Transverse colon (tissue), 4 donors: ENCODE measurements at regions not wholly inside any gene's neighbourhood (a gene's known extent, or its start where the extent isn't known, plus 50 kb on each side); places are given as distances from the start of the nearest gene placed in this dataset.

Experiments used
- DNase-seq: peaks from one replicate; pipeline ENCODE4 v3.0.0-alpha.2; 2019
- H3K27ac ChIP-seq, 4 donors: fragments of 200-600 bp; sonication (generic); 2 replicates each; pipeline ENCODE4 v1.5.1; 2016 to 2018; ENCODE audit warnings: inconsistent platforms in 4 of 4
- H3K27me3 ChIP-seq: fragments of 200-600 bp; sonication (generic); 2 replicates; pipeline ENCODE4 v1.5.1; 2017; ENCODE audit warnings: inconsistent platforms
- H3K36me3 ChIP-seq, 4 donors: fragments of 200-600 bp; sonication (generic); 2 replicates each; pipeline ENCODE4 v1.5.1; 2017 to 2019; ENCODE audit warnings: inconsistent platforms in 4 of 4
- H3K4me1 ChIP-seq, 4 donors: fragments of 200-600 bp; sonication (generic); 2 replicates each; pipeline ENCODE4 v1.5.1; 2017 to 2020; ENCODE audit warnings: inconsistent platforms in 4 of 4
- H3K4me3 ChIP-seq, 4 donors: fragments of 200-600 bp; sonication (generic); 1 replicate in 1 of 4; 2 replicates in 3 of 4; pipeline versions ENCODE4 v1.5.1 to v1.6.1; 2017 to 2019; ENCODE audit warnings: inconsistent platforms in 4 of 4
- H3K9me3 ChIP-seq, 2 donors: fragments of 200-600 bp; sonication (generic); 2 replicates each; pipeline ENCODE4 v1.5.1; 2017 to 2019; ENCODE audit warnings: inconsistent platforms in 2 of 2
- CTCF ChIP-seq, 5 experiments: fragments of 200-600 bp in 3 of 5; fragments of 450-650 bp in 2 of 5; sonication (generic) in 3 of 5; IDR thresholded peaks; 1 replicate in 2 of 5; 2 replicates in 3 of 5; pipeline ENCODE4 v1.5.1; 2016 to 2017; ENCODE audit warnings: antibody characterized with exemption in 5 of 5, inconsistent platforms in 3 of 5, mild to moderate bottlenecking in 2 of 5, moderate library complexity in 1 of 5
- EP300 ChIP-seq: sonication (generic); formaldehyde crosslinking; IDR thresholded peaks from one replicate; pipeline ENCODE4 v1.6.1; 2017; ENCODE audit warnings: antibody characterized with exemption, low read depth
- POLR2A ChIP-seq: fragments of 450-650 bp; IDR thresholded peaks from one replicate; pipeline ENCODE4 v1.6.1; 2016; ENCODE audit warnings: antibody characterized with exemption, mild to moderate bottlenecking, moderate library complexity
- POLR2AphosphoS5 ChIP-seq, 3 donors: sonication (generic); formaldehyde crosslinking; IDR thresholded peaks; one replicate each; pipeline ENCODE4 v1.6.1; 2016; ENCODE audit warnings: antibody characterized with exemption in 3 of 3
- WGBS, 2 donors: methylation state at CpG; one replicate each; pipeline ENCODE4 v1.1.5; 2018; ENCODE audit warnings: low coverage in 1 of 2; 5-methylcytosine and 5-hydroxymethylcytosine counted together
- in situ Hi-C, 4 donors: fragments of 200-750 bp; cut with MboI; loops; one replicate each; pipeline versions ENCODE4 v1.15.0 to v1.15.1; 2017; ENCODE audit warnings: low sequenced_read_pairs in 3 of 4, low pct_ligation_motif_present in 1 of 4, low pct_unique_long_range_greater_than_20kb in 1 of 4
- intact Hi-C: fragments of 100-400 bp; cut with DNase I; formaldehyde crosslinking; loops from one replicate; pipeline ENCODE4 v1.15.1; 2023; ENCODE audit warnings: low total_unique reads

DNA sequence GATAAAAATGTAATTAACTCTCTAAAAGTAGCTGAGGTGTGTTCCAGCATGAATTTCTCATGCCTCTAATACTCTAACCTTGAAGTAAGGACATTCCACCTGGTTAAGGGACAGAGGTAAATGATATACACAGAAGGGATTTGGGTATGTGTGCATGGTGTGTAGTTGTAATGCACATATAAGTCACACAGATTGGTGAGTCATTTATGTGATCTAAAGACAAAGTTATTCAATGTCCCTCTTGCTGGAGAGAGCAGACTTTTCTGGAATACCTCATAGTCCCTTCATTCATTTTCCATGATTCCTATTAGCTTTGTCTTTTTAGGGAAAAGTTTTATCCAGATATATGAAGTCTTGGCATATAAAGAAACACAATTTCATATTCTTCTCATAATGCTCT lies 234.9 kb downstream of the SNAPC1 start:
- TF ChIP-seq CTCF (IDR thresholded peaks at IDR 0.05) (no peak), POLR2A (no peak), POLR2AphosphoS5 (IDR thresholded peaks at IDR 0.05) (no peak), EP300 (no peak)
- Histone ChIP-seq H3K9me3 (no peaks in the 10 kb centered on the region), H3K4me1 (peaks cover 0 to 4% (median 0%) of the 10 kb centered on the region in 4 donors), H3K4me3 (no peak overlapping the region), H3K27ac (no peak overlapping the region), H3K36me3 (no peaks in the 10 kb centered on the region), H3K27me3 (no peaks in the 10 kb centered on the region)
- intact Hi-C loops, result no loop called here
- no peak for DNase-seq
- in situ Hi-C loops, result no loop called here

DNA sequence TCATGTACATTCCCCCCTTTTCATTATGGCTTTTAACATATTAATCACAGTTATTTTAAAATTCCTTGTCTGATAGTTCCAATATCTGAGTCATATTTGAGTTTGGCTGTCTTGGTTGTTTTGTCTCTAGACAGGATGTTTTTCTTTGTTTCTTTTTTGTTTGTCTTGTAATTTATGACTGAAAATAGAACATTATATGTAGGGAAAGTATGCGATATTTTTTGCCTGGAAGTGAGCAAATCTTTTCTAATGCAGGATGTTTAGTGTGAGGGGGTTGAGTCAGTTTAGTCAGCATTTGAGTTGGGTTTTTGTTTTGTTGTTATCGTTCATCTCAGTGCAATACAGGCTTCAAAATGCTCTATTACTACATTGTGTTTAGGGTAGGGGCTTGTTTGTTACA lies 239.7 kb downstream of the SNAPC1 start:
- H3K4me1 ChIP-seq, result no peaks in the 10 kb centered on the region
- H3K9me3 ChIP-seq, result no peaks in the 10 kb centered on the region
- in situ Hi-C loops (no loop called here), intact Hi-C loops (no loop called here)
- TF ChIP-seq POLR2A (no peak), POLR2AphosphoS5 (IDR thresholded peaks at IDR 0.05) (no peak), EP300 (no peak), CTCF (IDR thresholded peaks at IDR 0.05) (no peak)
- no peak overlapping the region for H3K27ac ChIP-seq
- WGBS, 2 donors, result 79 to 83% methylated on average over 2 of the region's 2 CpGs
- no peak for DNase-seq
- H3K4me3 ChIP-seq, result no peak overlapping the region
- H3K36me3 ChIP-seq, result no peaks in the 10 kb centered on the region
- H3K27me3 ChIP-seq, result no peaks in the 10 kb centered on the region

DNA sequence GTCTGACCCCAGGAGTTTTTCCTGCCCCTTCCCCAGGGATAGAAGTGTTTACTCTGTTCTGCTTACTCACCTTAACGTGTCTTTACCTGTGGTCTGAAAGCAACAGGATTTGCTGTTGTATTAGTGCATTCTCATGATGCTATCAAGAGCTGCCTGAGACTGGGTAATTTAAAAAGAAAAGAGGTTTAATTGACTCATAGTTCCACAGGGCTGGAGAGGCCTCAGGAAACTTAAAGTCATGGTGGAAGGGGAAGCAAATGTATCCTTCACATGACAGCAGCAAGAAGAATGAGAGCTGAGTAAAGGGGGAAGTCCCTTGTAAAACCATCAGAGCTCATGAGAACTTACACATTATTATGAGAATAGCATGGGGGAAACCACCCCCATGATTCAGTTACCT lies 240.4 kb downstream of the SNAPC1 start:
- no peak for DNase-seq
- Histone ChIP-seq H3K9me3 (no peaks in the 10 kb centered on the region), H3K4me1 (no peaks in the 10 kb centered on the region), H3K36me3 (no peaks in the 10 kb centered on the region), H3K4me3 (no peak overlapping the region), H3K27me3 (no peaks in the 10 kb centered on the region), H3K27ac (no peak overlapping the region)
- TF ChIP-seq CTCF (IDR thresholded peaks at IDR 0.05), result no peak
- TF ChIP-seq POLR2A, result no peak
- TF ChIP-seq EP300, result no peak
- TF ChIP-seq POLR2AphosphoS5 (IDR thresholded peaks at IDR 0.05), result no peak
- 57% methylated on average over 1 of the region's 1 CpG; no CpG with 5 or more reads in 1 of the 2 donors for WGBS, 2 donors
- intact Hi-C loops (no loop called here), in situ Hi-C loops (no loop called here)

DNA sequence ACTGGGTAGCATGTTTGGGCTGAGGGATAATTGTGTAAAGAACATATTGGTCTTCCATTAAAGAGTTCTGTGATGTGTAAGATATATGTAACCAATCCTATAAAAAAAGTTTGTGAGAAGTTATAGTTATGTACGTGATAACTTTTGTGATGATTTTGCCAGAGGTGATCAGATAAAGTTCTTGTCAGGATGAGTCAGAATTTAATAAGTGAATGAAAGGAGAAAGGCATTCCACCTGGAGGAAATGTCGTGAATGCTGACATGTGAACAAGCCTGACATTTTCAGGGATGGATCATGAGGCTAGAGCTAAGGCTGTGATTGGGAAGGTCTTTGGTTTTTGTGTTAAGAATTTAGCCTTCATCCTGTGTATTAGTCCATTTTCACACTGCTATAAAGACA lies 241.5 kb downstream of the SNAPC1 start:
- no peak overlapping the region for H3K27ac ChIP-seq
- in situ Hi-C loops (no loop called here), intact Hi-C loops (no loop called here)
- no peak overlapping the region for H3K4me3 ChIP-seq
- no peak for DNase-seq
- WGBS, 2 donors, result 20 to 75% methylated on average over 2 of the region's 2 CpGs
- no peaks in the 10 kb centered on the region for H3K36me3 ChIP-seq
- H3K27me3 ChIP-seq, result no peaks in the 10 kb centered on the region
- H3K9me3 ChIP-seq, result no peaks in the 10 kb centered on the region
- H3K4me1 ChIP-seq, result no peaks in the 10 kb centered on the region
- TF ChIP-seq EP300, result no peak
- no peak for TF ChIP-seq CTCF (IDR thresholded peaks at IDR 0.05)
- no peak for TF ChIP-seq POLR2AphosphoS5 (IDR thresholded peaks at IDR 0.05)
- TF ChIP-seq POLR2A, result no peak
